ENCODE measurements at regions not wholly inside any gene's neighbourhood (a gene's known extent, or its start where the extent isn't known, plus 50 kb on each side); places are given as distances from the start of the nearest gene placed in this dataset.

DNA sequence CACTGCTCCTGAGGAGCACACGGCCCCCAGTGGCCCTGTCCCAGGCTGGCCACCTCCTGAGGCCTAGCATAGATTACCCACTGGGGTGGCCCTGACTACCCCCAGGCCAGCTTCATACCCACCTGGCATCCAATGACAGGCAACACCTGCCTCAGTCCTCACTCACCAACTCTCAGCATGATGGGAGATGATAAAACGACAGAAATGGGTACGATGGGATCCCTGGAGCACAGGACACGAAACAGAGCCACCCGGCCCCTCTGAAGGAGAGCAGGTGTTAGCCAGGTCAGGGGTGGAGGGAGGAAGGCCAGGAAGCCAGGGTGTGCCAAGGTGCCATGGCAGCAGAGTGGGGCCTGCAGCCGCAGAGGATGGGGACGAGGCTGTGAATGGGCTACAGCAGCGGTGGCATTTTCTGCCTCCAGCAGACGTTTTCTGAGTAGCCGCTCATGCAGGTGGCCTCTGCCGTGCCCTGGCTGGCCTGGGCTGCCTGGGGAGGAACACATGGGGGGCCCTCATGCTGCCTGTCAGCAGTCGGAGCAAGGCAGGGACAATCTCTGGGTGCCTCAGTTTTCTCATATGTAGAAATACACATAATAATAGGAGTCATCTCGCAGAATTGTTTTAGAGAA lies 50.2 kb upstream of the FGF3 start:
- Histone ChIP-seq H3K36me3 (no peaks in the 10 kb centered on the region), H3K4me3 (no peak overlapping the region), H3K9me3 (no peaks in the 10 kb centered on the region), H3K4me1 (no peaks in the 10 kb centered on the region), H3K27me3 (no peaks in the 10 kb centered on the region), H3K27ac (no peak overlapping the region)
- DNase-seq (ENCODE audit: low spot score in 2 of 2), result no peak
- intact Hi-C loops (cut with DNase I; ENCODE audit: low total_unique reads), result no loop called here
- TF ChIP-seq, protein P1, sequence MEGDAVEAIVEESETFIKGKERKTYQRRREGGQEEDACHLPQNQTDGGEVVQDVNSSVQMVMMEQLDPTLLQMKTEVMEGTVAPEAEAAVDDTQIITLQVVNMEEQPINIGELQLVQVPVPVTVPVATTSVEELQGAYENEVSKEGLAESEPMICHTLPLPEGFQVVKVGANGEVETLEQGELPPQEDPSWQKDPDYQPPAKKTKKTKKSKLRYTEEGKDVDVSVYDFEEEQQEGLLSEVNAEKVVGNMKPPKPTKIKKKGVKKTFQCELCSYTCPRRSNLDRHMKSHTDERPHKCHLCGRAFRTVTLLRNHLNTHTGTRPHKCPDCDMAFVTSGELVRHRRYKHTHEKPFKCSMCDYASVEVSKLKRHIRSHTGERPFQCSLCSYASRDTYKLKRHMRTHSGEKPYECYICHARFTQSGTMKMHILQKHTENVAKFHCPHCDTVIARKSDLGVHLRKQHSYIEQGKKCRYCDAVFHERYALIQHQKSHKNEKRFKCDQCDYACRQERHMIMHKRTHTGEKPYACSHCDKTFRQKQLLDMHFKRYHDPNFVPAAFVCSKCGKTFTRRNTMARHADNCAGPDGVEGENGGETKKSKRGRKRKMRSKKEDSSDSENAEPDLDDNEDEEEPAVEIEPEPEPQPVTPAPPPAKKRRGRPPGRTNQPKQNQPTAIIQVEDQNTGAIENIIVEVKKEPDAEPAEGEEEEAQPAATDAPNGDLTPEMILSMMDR (IDR thresholded peaks at IDR 0.05), result no peak
- no peak for TF ChIP-seq POLR2AphosphoS5 (IDR thresholded peaks at IDR 0.05)
- TF ChIP-seq POLR2A (IDR thresholded peaks at IDR 0.05), result no peak

DNA sequence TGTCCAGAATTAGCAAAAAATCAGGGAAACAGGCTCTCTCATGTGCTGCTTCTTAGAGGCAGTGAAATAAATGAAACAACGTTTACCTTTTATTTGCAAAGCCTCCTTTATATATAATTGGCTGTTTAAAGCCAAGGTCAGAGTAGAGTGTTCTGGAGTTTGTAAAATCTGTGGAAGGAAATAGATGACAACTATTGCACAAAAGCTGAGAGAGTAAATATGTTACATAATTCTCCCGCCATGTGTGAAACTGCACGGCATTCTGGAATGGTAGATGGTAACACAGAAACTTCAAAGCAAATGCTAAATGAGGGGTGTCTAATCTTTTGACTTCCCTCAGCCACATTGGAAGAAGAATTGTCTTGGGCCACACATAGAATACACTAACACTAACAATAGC lies 51.5 kb upstream of the FGF3 start:
- DNase-seq (ENCODE audit: low spot score in 2 of 2), result no peak
- intact Hi-C loops (cut with DNase I; ENCODE audit: low total_unique reads), result no loop called here
- TF ChIP-seq, protein P1 (IDR thresholded peaks at IDR 0.05), result no peak
- TF ChIP-seq POLR2AphosphoS5 (IDR thresholded peaks at IDR 0.05), result no peak
- no peak for TF ChIP-seq POLR2A (IDR thresholded peaks at IDR 0.05)
- Histone ChIP-seq H3K27ac (no peak overlapping the region), H3K4me1 (no peaks in the 10 kb centered on the region), H3K4me3 (no peak overlapping the region), H3K9me3 (no peaks in the 10 kb centered on the region), H3K27me3 (no peaks in the 10 kb centered on the region), H3K36me3 (no peaks in the 10 kb centered on the region)

DNA sequence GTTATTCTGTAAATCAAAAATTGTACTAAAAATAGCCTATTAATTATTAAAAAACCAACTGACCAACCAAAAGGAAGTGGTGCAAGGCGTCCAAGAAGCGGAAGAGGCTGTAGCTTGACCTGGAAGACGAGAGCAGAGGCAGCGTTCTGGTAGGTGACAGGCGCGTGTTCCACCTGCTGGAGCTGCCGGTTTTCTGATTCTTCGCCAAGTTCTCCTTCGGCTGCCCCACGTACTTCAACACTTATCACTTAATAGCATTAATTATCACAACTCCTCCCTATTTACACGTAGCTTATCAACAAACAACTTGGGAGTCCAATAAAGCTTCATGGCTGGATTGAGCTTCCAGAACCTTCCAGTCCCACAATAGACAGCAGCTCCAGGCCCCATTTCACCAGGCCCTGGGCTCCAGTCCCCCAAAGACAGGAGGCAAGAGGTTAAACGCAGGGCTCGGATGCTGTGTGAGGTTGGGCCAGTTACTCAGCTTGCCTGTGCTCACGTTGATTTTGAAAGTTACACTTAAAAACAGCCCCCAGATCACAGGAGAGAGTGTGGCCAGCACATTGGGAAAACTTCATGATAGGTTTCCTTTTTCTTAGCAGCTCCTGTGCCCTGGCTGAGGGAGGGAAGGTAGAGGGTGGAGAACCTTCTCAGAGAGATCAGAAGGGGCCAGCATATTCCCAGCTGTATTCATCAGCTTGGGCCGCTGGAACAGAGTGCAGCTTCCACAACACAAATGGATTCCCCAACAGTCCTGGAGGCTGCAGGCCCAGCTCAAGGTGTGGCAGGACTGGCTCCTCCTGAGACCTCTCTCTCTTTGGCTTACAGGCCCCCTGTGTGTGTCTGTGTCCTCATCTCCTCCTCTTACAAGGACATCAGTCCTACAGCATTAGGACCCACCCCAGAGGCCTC lies 54.2 kb upstream of the FGF3 start:
- DNase-seq (ENCODE audit: low spot score in 2 of 2), result peak in 1 of 2 donors; percentile 35
- no peak overlapping the region for H3K4me3 ChIP-seq
- no peaks in the 10 kb centered on the region for H3K4me1 ChIP-seq
- H3K27me3 ChIP-seq, result no peaks in the 10 kb centered on the region
- no peak for TF ChIP-seq POLR2AphosphoS5 (IDR thresholded peaks at IDR 0.05)
- TF ChIP-seq, protein P1 (IDR thresholded peaks at IDR 0.05), result no peak
- TF ChIP-seq POLR2A (IDR thresholded peaks at IDR 0.05), result no peak
- intact Hi-C loops (cut with DNase I; ENCODE audit: low total_unique reads), result no loop called here
- H3K9me3 ChIP-seq, result no peaks in the 10 kb centered on the region
- no peaks in the 10 kb centered on the region for H3K36me3 ChIP-seq
- no peak overlapping the region for H3K27ac ChIP-seq

DNA sequence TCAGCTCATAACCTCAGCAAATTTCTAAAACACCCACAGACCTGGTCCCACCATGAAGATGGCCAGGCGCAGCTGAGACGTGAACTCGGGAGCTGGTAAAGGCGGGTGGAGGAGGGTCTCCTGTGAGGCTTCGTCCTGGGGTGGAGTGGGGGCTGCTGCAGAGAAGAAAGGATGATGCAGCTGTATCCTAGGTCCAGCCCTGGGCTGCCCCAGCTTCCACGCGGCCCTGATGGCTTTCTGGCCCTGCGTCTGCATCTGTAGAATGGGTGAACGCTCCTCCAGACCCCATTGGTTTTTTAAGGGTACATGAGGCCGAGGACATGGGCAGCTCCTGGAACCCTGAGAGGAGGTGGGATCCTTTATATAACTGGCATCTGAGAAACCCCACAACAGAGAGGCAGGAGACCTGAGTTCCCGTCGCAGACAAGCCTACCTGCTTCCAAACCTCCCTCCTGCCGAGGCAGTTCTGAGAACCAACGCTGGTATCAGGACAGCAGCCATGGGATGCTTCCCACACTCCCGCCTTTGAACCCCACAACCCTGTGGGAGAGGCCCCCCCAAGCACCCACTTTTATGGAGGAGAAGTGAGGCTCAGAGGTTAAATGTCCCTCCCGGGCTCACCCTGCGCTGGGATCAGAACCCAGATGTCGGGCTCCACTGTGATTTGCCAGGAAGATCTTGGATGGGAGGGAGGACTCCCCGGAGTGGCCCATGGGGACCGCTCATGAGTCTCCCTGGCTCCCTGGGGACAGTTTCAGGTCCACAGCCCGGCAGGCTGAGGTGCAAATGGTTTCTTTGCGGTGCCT lies 55.2 kb upstream of the FGF3 start:
- intact Hi-C loops (cut with DNase I; ENCODE audit: low total_unique reads), result no loop called here

More for the DNA sequence above, 55.2 kb upstream of the FGF3 start:
- H3K36me3 ChIP-seq, result no peaks in the 10 kb centered on the region
- no peaks in the 10 kb centered on the region for H3K4me1 ChIP-seq
- peak in 1 of 2 donors; percentile 40 for DNase-seq (ENCODE audit: low spot score in 2 of 2)
- H3K9me3 ChIP-seq, result no peaks in the 10 kb centered on the region
- H3K27ac ChIP-seq, result no peak overlapping the region
- TF ChIP-seq, protein P1 (IDR thresholded peaks at IDR 0.05), result no peak
- TF ChIP-seq POLR2A (IDR thresholded peaks at IDR 0.05) (no peak), POLR2AphosphoS5 (IDR thresholded peaks at IDR 0.05) (no peak)
- H3K4me3 ChIP-seq, result no peak overlapping the region
- H3K27me3 ChIP-seq, result no peaks in the 10 kb centered on the region

Data from breast epithelium (tissue), 4 donors.